ENCODE measurements at regions not wholly inside any gene's neighbourhood (a gene's known extent, or its start where the extent isn't known, plus 50 kb on each side); places are given as distances from the start of the nearest gene placed in this dataset.

DNA sequence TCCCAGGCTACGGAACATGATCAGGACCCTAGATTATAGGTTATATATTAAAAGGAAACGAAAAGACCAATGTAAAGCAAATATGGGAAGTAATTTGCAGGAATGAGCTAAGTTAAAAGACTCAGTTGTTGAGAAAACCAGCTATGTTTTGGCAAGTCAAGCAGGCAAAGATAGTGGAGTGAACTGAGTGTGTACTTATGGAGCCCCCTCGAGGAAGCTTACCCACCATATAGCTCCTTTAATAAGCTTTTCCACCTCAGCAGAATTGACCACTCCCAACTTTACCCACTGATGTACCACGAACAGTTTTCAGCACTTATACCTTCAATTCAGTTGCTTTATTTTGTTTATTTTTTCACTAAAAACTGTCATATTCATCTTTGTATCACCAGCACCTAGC is 57.3 kb upstream of the PJA2 start:
- DNase-seq, result no peak
